SK-N-SH treated with all-trans-retinoic acid at 6 μM for 48 hours (cell line): ENCODE measurements at regions not wholly inside any gene's neighbourhood (a gene's known extent, or its start where the extent isn't known, plus 50 kb on each side); places are given as distances from the start of the nearest gene placed in this dataset.

Source experiments
- ATAC-seq: fragments of 200-7000 bp; cut with Tn5 transposase; 3 replicates; pipeline ENCODE4 v1.9.1; 2020; ENCODE audit warnings: mild to moderate bottlenecking, moderate library complexity
- ARNTL ChIP-seq: fragments of 450-650 bp; formaldehyde crosslinking; IDR thresholded peaks from 2 replicates; pipeline ENCODE4 v1.5.0; 2020; ENCODE audit warnings: low read depth, mild to moderate bottlenecking, moderate library complexity, borderline replicate concordance
- BACH2 ChIP-seq: fragments of 250-450 bp; sonication (Bioruptor Pico); IDR thresholded peaks from 2 replicates; pipeline ENCODE4 v1.9.0; 2021; ENCODE audit warnings: mild to moderate bottlenecking, borderline replicate concordance
- CREB5 ChIP-seq: fragments of 250-450 bp; sonication (Bioruptor Pico); IDR thresholded peaks from 2 replicates; pipeline ENCODE4 v1.5.1; 2020; ENCODE audit warnings: low read depth, mild to moderate bottlenecking, moderate library complexity
- CSRNP3 ChIP-seq: fragments of 250-450 bp; sonication (Bioruptor Pico); IDR thresholded peaks from 2 replicates; pipeline ENCODE4 v1.5.1; 2021; ENCODE audit warnings: mild to moderate bottlenecking, moderate library complexity
- ESRRG ChIP-seq: fragments of 250-450 bp; sonication (Bioruptor Pico); IDR thresholded peaks from 2 replicates; pipeline ENCODE4 v1.6.1; 2021; ENCODE audit warnings: mild to moderate bottlenecking
- GLIS3 ChIP-seq: fragments of 250-450 bp; sonication (Bioruptor Pico); IDR thresholded peaks from 2 replicates; pipeline ENCODE4 v1.5.0; 2020; ENCODE audit warnings: mild to moderate bottlenecking, moderate library complexity
- ISL1 ChIP-seq: fragments of 250-450 bp; sonication (Bioruptor Pico); IDR thresholded peaks from 2 replicates; pipeline ENCODE4 v2.1.2; 2022; ENCODE audit warnings: mild to moderate bottlenecking, moderate library complexity
- OSR1 ChIP-seq: fragments of 250-450 bp; sonication (Bioruptor Pico); IDR thresholded peaks from 2 replicates; pipeline ENCODE4 v1.8.0; 2022; ENCODE audit warnings: moderate library complexity, mild to moderate bottlenecking, inconsistent platforms
- POU6F1 ChIP-seq: fragments of 250-450 bp; sonication (Bioruptor Pico); IDR thresholded peaks from 2 replicates; pipeline ENCODE4 v1.8.0; 2021; ENCODE audit warnings: low read depth, mild to moderate bottlenecking, moderate library complexity, borderline replicate concordance
- PPARA ChIP-seq: fragments of 250-450 bp; sonication (Bioruptor Pico); IDR thresholded peaks from 2 replicates; pipeline ENCODE4 v1.5.0; 2020; ENCODE audit warnings: mild to moderate bottlenecking, borderline replicate concordance
- RARB ChIP-seq: fragments of 250-450 bp; sonication (Bioruptor Pico); IDR thresholded peaks from 2 replicates; pipeline ENCODE4 v1.8.0; 2021; ENCODE audit warnings: mild to moderate bottlenecking, moderate library complexity
- TCF4 ChIP-seq: fragments of 250-450 bp; sonication (Bioruptor Pico); IDR thresholded peaks from 2 replicates; pipeline ENCODE4 v1.8.0; 2021; ENCODE audit warnings: mild to moderate bottlenecking, moderate library complexity, borderline replicate concordance
- TOX ChIP-seq: fragments of 250-450 bp; sonication (Bioruptor Pico); IDR thresholded peaks from 2 replicates; pipeline ENCODE4 v1.8.0; 2021; ENCODE audit warnings: mild to moderate bottlenecking, moderate library complexity, borderline replicate concordance
- TSHZ2 ChIP-seq: fragments of 250-450 bp; sonication (Bioruptor Pico); IDR thresholded peaks from 2 replicates; pipeline ENCODE4 v1.5.0; 2020; ENCODE audit warnings: mild to moderate bottlenecking, moderate library complexity
- ZC3H10 ChIP-seq: fragments of 250-450 bp; sonication (Bioruptor Pico); IDR thresholded peaks from 2 replicates; pipeline ENCODE4 v1.5.1; 2021; ENCODE audit warnings: mild to moderate bottlenecking, moderate library complexity
- ZFP3 ChIP-seq: fragments of 250-450 bp; sonication (Bioruptor Pico); IDR thresholded peaks from 2 replicates; pipeline ENCODE4 v1.5.0; 2020; ENCODE audit warnings: mild to moderate bottlenecking, moderate library complexity
- ZFP30 ChIP-seq: fragments of 450-650 bp; formaldehyde crosslinking; IDR thresholded peaks from 2 replicates; pipeline ENCODE4 v1.5.0; 2022; ENCODE audit warnings: mild to moderate bottlenecking, moderate library complexity
- ZNF565 ChIP-seq: fragments of 450-650 bp; formaldehyde crosslinking; conservative IDR thresholded peaks from 2 replicates; pipeline ENCODE4 v1.5.0; 2020; ENCODE audit warnings: low read depth, mild to moderate bottlenecking, moderate library complexity
- ZNF70 ChIP-seq: fragments of 450-650 bp; formaldehyde crosslinking; IDR thresholded peaks from 2 replicates; pipeline ENCODE4 v1.5.0; 2020; ENCODE audit warnings: mild to moderate bottlenecking, moderate library complexity
- ZNF8 ChIP-seq: fragments of 450-650 bp; formaldehyde crosslinking; IDR thresholded peaks from 2 replicates; pipeline ENCODE4 v1.5.0; 2020; ENCODE audit warnings: mild to moderate bottlenecking, moderate library complexity

GRCh38 chr15:69869291-69869690 is 228.4 kb downstream of the TLE3 start:
- no peak for ATAC-seq
- no peak for TF ChIP-seq RARB (CRISPR knock-in tag)
- no peak for TF ChIP-seq ZNF8 (CRISPR knock-in tag)

- no peak for ATAC-seq
- TF ChIP-seq TOX (no peak), RARB (CRISPR knock-in tag) (no peak), BACH2 (CRISPR knock-in tag) (no peak)
- TF ChIP-seq, all 23 proteins: peak for 0
Measured at GRCh38 chr15:69869881-69870505, 227.7 kb downstream of the TLE3 start.

- ATAC-seq = no peak
- TF ChIP-seq CSRNP3 (CRISPR knock-in tag) (no peak), GLIS3 (CRISPR knock-in tag) (no peak), PPARA (CRISPR knock-in tag) (no peak), POU6F1 (CRISPR knock-in tag) (no peak), CREB5 (CRISPR knock-in tag) (no peak), OSR1 (CRISPR knock-in tag) (no peak), ESRRG (CRISPR knock-in tag) (no peak), ZNF70 (no peak), TSHZ2 (CRISPR knock-in tag) (no peak), ZNF565 (no peak), ZC3H10 (CRISPR knock-in tag) (no peak), BACH2 (CRISPR knock-in tag) (no peak), TOX (no peak), TCF4 (CRISPR knock-in tag) (no peak), ZNF8 (CRISPR knock-in tag) (no peak), ISL1 (CRISPR knock-in tag) (no peak)
Measured at GRCh38 chr15:69871511-69872134, 226.1 kb downstream of the TLE3 start.

GRCh38 chr15:69873807-69874206 is 223.9 kb downstream of the TLE3 start:
- no peak for TF ChIP-seq TSHZ2 (CRISPR knock-in tag)
- no peak for TF ChIP-seq GLIS3 (CRISPR knock-in tag)
- no peak for TF ChIP-seq RARB (CRISPR knock-in tag)
- no peak for TF ChIP-seq PPARA (CRISPR knock-in tag)
- TF ChIP-seq ISL1 (CRISPR knock-in tag) = no peak
- TF ChIP-seq ZFP30 = no peak
- no peak for TF ChIP-seq ZNF70
- no peak for TF ChIP-seq ARNTL (CRISPR knock-in tag)
- TF ChIP-seq ZFP3 (CRISPR knock-in tag) = no peak
- TF ChIP-seq, all 23 proteins: peak for 0
- no peak for ATAC-seq
